Spinal cord (tissue), 9 donors: ENCODE measurements at regions not wholly inside any gene's neighbourhood (a gene's known extent, or its start where the extent isn't known, plus 50 kb on each side); places are given as distances from the start of the nearest gene placed in this dataset.

Experiments used
- DNase-seq, 6 donors: peaks; one replicate each; pipeline versions ENCODE4 v3.0.0 to v3.0.0-alpha.2; 2013 to 2015; ENCODE audit warnings: low spot score in 6 of 6, low read depth in 4 of 6
- H3K27ac ChIP-seq: one replicate; pipeline ENCODE4 v1.5.1; 2013; ENCODE audit warnings: low read depth, low read length, control low read depth
- H3K27me3 ChIP-seq: one replicate; pipeline ENCODE4 v1.6.1; 2013; ENCODE audit warnings: low read length; ENCODE audit not compliant: control insufficient read depth, insufficient read depth
- H3K36me3 ChIP-seq: one replicate; pipeline ENCODE4 v1.6.1; 2013; ENCODE audit warnings: low read length; ENCODE audit not compliant: control insufficient read depth, insufficient read depth
- H3K4me1 ChIP-seq: one replicate; pipeline ENCODE4 v1.6.1; 2013; ENCODE audit warnings: low read length; ENCODE audit not compliant: control insufficient read depth, insufficient read depth
- H3K4me3 ChIP-seq: one replicate; pipeline ENCODE4 v1.5.1; 2013; ENCODE audit warnings: low read depth, low read length, control low read depth
- H3K9me3 ChIP-seq: one replicate; pipeline ENCODE4 v1.6.1; 2013; ENCODE audit warnings: low read length; ENCODE audit not compliant: control insufficient read depth, insufficient read depth
- WGBS: methylation state at CpG from one replicate; pipeline ENCODE4 v1.1.5; 2013; ENCODE audit warnings: missing lambda C conversion rate; ENCODE audit not compliant: insufficient coverage; 5-methylcytosine and 5-hydroxymethylcytosine counted together
- donor health status: healthy.

DNA sequence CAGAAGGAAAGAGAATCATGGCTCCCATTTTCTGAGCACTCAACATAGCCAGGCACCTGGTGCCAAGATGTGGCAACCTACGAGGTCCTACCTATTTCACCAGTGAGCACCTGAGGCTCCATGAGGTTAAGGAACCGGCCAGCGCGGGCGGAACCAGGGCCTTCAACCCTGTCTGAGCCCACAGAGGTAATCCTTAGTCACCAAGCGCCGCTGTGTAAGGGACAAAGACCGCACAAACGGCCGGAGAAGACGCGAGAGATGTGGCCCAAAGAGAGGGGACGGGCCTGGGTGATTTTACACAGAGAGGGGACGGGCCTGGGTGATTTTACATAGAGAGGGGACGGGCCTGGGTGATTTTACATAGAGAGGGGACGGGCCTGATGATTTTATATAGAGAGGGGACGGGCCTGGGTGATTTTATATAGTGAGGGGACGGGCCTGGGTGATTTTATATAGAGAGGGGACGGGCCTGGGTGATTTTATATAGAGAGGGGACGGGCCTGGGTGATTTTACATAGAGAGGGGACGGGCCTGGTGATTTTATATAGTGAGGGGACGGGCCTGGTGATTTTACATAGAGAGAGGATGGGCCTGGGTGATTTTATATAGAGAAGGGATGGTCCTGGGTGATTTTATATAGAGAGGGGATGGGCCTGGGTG is 114.2 kb downstream of the SMIM20 start:
- Histone ChIP-seq H3K27me3 (peaks cover 6% of the 10 kb centered on the region), H3K36me3 (no peaks in the 10 kb centered on the region), H3K27ac (no peak overlapping the region), H3K4me1 (peaks cover 16% of the 10 kb centered on the region), H3K4me3 (no peak overlapping the region), H3K9me3 (no peaks in the 10 kb centered on the region)
- 91% methylated on average over 18 of the region's 22 CpGs for WGBS
- DNase-seq: no peak

DNA sequence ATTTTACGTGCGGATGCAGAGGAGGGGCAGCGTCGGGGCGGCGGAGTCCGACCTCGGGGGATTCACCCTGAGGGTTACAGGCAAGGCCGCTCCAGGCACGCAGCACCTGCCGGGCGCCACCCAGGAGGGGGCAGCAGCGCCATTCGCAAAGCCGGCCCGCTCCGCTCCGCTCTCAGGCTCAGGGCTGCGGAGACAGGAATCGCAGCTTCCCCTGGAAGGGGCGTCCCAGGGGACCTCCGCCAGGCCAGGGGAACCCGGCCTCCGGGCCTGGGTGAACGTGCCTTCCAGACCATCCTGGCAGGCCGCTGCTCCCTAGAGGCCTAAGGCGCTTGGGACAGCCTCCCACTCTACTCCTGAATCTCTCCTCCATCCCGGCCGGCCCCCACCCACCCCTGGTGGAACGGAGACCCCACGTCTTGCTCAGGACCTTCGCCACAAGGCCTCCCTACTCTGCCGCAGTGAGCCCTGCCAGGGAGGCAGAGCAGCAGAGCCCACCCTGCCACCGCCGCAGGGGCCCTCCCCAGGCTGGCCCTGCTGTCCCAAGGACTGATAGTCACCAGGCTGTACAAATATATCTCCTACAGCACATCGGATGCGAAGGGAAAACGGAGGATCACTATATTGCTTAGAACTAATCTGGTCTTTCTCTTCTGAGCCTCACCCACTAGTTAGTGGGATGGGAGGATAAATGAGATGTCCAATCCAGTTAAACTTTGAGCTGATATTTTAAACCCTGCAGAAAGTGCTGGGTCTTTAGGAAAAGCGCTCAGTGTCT is 115.0 kb downstream of the SMIM20 start:
- DNase-seq: peak in 4 of 6 donors; percentile 32 to 86 (median 62)
- Histone ChIP-seq H3K27me3 (peaks cover 6% of the 10 kb centered on the region), H3K4me1 (peaks cover 16% of the 10 kb centered on the region), H3K9me3 (peaks cover 4% of the 10 kb centered on the region), H3K36me3 (no peaks in the 10 kb centered on the region), H3K4me3 (peak overlapping the region; percentile 12), H3K27ac (no peak overlapping the region)
- 18% methylated on average over 35 of the region's 39 CpGs for WGBS

DNA sequence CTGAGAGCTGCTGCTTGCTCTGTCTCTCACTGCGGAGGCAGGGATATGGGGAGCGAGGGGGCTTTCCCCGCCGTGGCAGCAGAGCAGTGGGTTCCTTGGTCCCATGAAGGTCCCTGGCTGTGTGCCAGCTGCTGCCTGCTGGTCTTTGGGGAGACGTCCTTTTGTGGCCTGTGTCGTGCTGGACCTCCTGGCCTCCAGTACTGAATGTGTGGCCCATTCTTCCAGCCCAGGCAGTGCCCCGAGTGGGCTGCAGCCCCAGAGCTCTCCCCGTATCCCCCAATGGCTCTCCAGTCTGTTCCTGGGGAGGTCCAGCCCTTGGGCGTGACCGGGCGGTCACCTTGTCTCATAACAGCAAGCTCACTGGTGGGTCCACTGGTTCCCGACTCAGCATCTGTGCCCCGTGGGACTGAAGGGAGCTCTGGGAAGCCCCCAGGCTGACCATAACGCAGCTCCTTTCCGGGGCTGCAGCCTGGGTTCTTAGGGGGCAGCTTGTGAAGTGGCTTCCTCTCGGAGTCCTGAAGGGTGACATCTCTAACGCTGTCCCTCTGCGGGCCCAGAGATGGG is 115.6 kb downstream of the SMIM20 start:
- no peak for DNase-seq
- Histone ChIP-seq H3K27ac (no peak overlapping the region), H3K36me3 (no peaks in the 10 kb centered on the region), H3K27me3 (peaks cover 6% of the 10 kb centered on the region), H3K9me3 (peaks cover 4% of the 10 kb centered on the region), H3K4me3 (no peak overlapping the region), H3K4me1 (peaks cover 16% of the 10 kb centered on the region)
- 69% methylated on average over 18 of the region's 18 CpGs for WGBS

DNA sequence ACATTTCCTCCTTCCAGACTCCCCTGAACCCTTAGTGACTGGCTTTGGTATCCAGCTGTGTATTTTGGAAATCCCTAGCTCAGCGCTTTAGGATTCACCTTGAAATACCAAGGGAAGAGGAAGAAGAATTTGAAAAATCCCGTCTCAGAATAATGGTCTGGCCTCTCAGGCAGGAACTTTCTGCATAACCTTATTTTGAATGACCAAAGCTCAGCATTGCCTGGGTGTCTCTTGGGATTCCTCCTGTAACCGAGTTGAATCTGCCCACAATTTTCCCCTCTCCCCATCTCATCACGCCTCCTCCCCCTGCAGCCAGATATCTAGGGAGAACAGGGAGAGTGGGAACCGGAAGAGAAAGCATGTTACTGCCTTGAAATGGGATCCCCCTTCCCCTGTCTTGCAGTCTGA is 116.2 kb downstream of the SMIM20 start:
- Histone ChIP-seq H3K9me3 (peaks cover 4% of the 10 kb centered on the region), H3K4me3 (no peak overlapping the region), H3K27me3 (peaks cover 6% of the 10 kb centered on the region), H3K4me1 (peaks cover 16% of the 10 kb centered on the region), H3K27ac (no peak overlapping the region), H3K36me3 (no peaks in the 10 kb centered on the region)
- WGBS: 63% methylated on average over 3 of the region's 5 CpGs
- DNase-seq: no peak

DNA sequence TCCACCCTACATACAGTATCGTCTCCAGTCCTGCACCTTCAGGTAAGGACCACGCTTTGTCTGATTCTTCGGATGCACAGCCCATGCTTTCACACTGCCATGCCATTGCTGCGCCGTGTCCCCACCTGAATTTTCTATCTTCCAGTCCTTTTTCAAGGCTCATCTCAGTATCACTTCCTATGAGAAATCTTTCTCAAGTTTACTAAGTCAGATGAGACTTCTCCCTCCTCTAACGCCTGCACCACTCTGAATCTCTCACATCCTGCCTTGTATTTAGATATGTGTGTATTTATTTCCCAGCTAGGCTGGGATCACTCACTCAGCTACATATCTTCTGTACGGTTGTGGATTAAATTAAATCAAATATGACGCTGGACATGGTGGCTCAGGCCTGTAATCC is 116.8 kb downstream of the SMIM20 start:
- 93% methylated on average over 6 of the region's 8 CpGs for WGBS
- Histone ChIP-seq H3K4me3 (no peak overlapping the region), H3K36me3 (no peaks in the 10 kb centered on the region), H3K9me3 (peaks cover 4% of the 10 kb centered on the region), H3K27me3 (peaks cover 6% of the 10 kb centered on the region), H3K4me1 (peaks cover 16% of the 10 kb centered on the region), H3K27ac (no peak overlapping the region)
- no peak for DNase-seq

DNA sequence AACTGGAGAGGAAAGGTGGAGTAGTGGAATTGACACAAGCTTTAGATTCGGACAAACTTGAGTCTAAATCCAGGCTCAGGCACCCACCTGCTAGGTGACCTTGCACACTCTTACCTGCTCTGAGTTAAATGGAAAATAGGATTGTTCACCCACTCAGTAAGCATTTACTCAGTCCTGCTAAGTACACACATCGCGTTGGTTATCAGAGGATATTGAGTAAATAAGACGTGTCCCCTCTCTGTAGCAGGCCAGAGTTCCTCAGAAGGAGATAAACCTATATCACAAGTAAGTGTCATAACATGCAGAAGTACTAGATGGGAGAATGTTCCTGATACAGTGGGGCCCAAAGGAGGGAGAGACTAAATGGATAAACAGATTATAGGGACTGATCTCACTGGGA is 117.7 kb downstream of the SMIM20 start:
- H3K27ac ChIP-seq: peak overlapping the region; percentile 80

DNA sequence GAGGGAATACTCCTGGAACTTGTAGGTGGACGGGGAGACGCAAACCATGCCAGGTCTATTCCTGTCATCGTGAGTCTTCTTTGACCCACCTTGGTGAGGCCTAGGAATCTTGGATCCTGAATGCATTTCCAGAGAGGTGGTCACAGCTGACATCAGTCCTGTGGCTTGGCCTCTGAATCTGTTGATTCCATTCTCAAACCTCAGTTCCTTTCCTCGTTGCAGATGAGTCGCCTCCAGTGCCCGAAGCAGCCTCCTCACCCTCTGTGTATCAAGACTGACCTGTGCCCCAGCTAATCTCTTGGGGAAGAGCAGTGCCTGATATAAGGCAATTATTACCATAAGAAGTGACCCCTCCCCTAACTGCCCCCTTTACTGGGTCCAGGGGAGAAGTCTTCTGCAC is 118.1 kb downstream of the SMIM20 start:
- Histone ChIP-seq H3K27ac (peak overlapping the region; percentile 80), H3K36me3 (no peaks in the 10 kb centered on the region), H3K27me3 (peaks cover 6% of the 10 kb centered on the region), H3K9me3 (peaks cover 4% of the 10 kb centered on the region), H3K4me1 (peaks cover 16% of the 10 kb centered on the region), H3K4me3 (no peak overlapping the region)
- DNase-seq: no peak
- WGBS: 84% methylated on average over 6 of the region's 6 CpGs

More for the DNA sequence above, 117.7 kb downstream of the SMIM20 start:
- no CpG with 5 or more reads among the region's 4 CpGs for WGBS
- H3K27me3 ChIP-seq: peaks cover 6% of the 10 kb centered on the region
- no peak overlapping the region for H3K4me3 ChIP-seq
- H3K9me3 ChIP-seq: peaks cover 4% of the 10 kb centered on the region
- no peak for DNase-seq
- peaks cover 16% of the 10 kb centered on the region for H3K4me1 ChIP-seq
- H3K36me3 ChIP-seq: no peaks in the 10 kb centered on the region

DNA sequence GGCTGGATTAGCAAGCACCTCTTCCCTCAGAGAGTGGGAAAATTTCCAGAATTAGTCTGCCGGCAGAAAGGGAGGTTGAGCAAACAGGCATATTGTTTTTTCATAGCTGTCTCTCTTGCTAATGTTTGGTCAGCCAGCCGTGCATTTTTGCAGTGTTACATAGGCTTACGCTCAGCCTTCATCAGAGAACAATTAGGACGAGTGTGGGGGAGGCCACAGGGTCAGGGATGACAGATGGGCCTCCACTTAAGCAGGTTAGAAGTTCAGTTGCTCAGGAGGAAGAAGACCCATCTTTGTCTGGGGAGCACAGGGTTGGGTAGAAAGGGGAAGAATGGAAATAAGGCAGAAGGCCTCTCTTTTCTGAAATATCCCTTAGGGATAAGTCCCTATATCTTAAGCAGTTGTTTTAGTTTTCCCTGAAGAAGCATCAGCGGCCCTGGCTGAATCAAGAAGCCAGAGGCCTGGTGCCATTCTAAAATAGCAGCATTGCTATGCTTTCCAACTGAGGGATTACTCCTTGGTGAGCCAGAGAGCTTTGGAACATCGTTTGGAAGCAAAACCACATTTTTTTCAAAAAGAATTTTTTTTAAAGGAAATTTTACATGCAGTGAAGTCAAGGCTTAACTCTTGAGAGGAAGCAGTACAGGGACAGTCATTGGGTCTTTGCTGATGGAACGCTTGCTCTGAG is 118.8 kb downstream of the SMIM20 start:
- peaks cover 4% of the 10 kb centered on the region for H3K9me3 ChIP-seq
- H3K4me3 ChIP-seq: no peak overlapping the region
- H3K27ac ChIP-seq: peak overlapping the region; percentile 80
- H3K4me1 ChIP-seq: peaks cover 16% of the 10 kb centered on the region
- H3K36me3 ChIP-seq: no peaks in the 10 kb centered on the region
- DNase-seq: peak in 1 of 6 donors; percentile 63
- H3K27me3 ChIP-seq: peaks cover 6% of the 10 kb centered on the region
- 50% methylated on average over 6 of the region's 7 CpGs for WGBS

DNA sequence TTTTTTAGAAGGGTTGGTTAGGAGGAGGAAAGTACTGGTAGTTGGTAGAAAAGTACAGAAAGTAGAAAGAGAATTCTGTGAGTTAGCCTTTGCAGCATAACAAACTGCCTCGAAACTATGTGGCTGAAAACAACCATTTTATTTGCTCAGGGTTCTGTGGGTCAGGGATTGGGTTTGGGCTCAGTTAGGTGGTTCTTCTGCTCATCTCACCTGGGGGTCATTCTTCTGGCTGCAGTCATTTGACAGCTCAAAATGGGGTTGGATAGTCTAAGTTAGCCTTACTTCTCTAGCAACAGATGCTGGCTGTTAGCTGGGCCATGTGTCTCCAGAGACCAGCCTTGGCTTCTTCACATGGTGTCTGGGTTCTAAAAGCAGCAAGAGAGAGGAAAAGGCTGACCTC is 119.4 kb downstream of the SMIM20 start:
- peaks cover 6% of the 10 kb centered on the region for H3K27me3 ChIP-seq
- peak overlapping the region; percentile 80 for H3K27ac ChIP-seq
- DNase-seq: no peak
- 100% methylated on average over 1 of the region's 1 CpG for WGBS
- no peaks in the 10 kb centered on the region for H3K36me3 ChIP-seq
- peaks cover 16% of the 10 kb centered on the region for H3K4me1 ChIP-seq
- H3K9me3 ChIP-seq: peaks cover 4% of the 10 kb centered on the region
- no peak overlapping the region for H3K4me3 ChIP-seq
